Natural killer cell (primary cell): ENCODE measurements at regions not wholly inside any gene's neighbourhood (a gene's known extent, or its start where the extent isn't known, plus 50 kb on each side); places are given as distances from the start of the nearest gene placed in this dataset.
A peak's percentile ranks its signal among the peaks of the same experiment; 100 is the strongest.
"Not testable (repeated sequence)": the region's sequence is repeated elsewhere in the genome, so short reads cannot be mapped to it uniquely, and the experiment has no call there.

Experiments
- ATAC-seq, 3 donors: fragments of 150-1000 bp in 2 of 3; fragments of 200-7000 bp in 1 of 3; cut with Tn5 transposase; 1 replicate in 1 of 3; 2 replicates in 2 of 3; pipeline ENCODE4 v1.10.0; 2021; ENCODE audit warnings: mild to moderate bottlenecking in 2 of 3, moderate library complexity in 2 of 3
- DNase-seq, 2 donors: peaks; one replicate each; pipeline versions ENCODE4 v3.0.0 to v3.0.0-alpha.2; 2013 to 2021; ENCODE audit warnings: mixed read lengths in 1 of 2
- H3K27ac ChIP-seq: one replicate; pipeline ENCODE4 v1.5.1; 2013; ENCODE audit warnings: mild to moderate bottlenecking, low read length
- H3K27me3 ChIP-seq: one replicate; pipeline ENCODE4 v1.6.1; 2013; ENCODE audit warnings: low read length; ENCODE audit not compliant: control insufficient read depth, insufficient read depth
- H3K36me3 ChIP-seq: one replicate; pipeline ENCODE4 v1.6.1; 2013; ENCODE audit warnings: low read length; ENCODE audit not compliant: control insufficient read depth, insufficient read depth
- H3K4me1 ChIP-seq: one replicate; pipeline ENCODE4 v1.6.1; 2013; ENCODE audit warnings: low read length; ENCODE audit not compliant: control insufficient read depth, insufficient read depth
- H3K4me3 ChIP-seq: one replicate; pipeline ENCODE4 v1.5.1; 2013; ENCODE audit warnings: low read length
- H3K9me3 ChIP-seq: one replicate; pipeline ENCODE4 v1.6.1; 2013; ENCODE audit warnings: low read length; ENCODE audit not compliant: control insufficient read depth, insufficient read depth
- H3K27ac Mint-ChIP-seq, 2 donors: one replicate each; pipeline ENCODE4 v1.8.0; 2022; ENCODE audit warnings: mild to moderate bottlenecking in 2 of 2, mixed read lengths in 2 of 2, moderate library complexity in 1 of 2
- H3K27me3 Mint-ChIP-seq, 2 donors: one replicate each; pipeline ENCODE4 v1.8.0; 2022; ENCODE audit warnings: low read depth in 2 of 2, mixed read lengths in 2 of 2
- H3K36me3 Mint-ChIP-seq: one replicate; pipeline ENCODE4 v1.8.0; 2022; ENCODE audit warnings: mixed read lengths
- H3K4me1 Mint-ChIP-seq, 2 donors: one replicate each; pipeline ENCODE4 v1.8.0; 2022; ENCODE audit warnings: mixed read lengths in 2 of 2
- H3K4me3 Mint-ChIP-seq: one replicate; pipeline ENCODE4 v1.8.0; 2022; ENCODE audit warnings: mild to moderate bottlenecking, moderate library complexity, mixed read lengths
- H3K9me3 Mint-ChIP-seq, 2 donors: one replicate each; pipeline ENCODE4 v1.8.0; 2022; ENCODE audit warnings: mixed read lengths in 2 of 2
- CTCF ChIP-seq: fragments of 200-600 bp; IDR thresholded peaks from one replicate; pipeline ENCODE4 v1.8.0; 2022; ENCODE audit warnings: antibody characterized with exemption
- WGBS: methylation state at CpG from one replicate; pipeline ENCODE4 v1.1.7; 2013; ENCODE audit warnings: missing lambda C conversion rate; ENCODE audit not compliant: insufficient coverage; 5-methylcytosine and 5-hydroxymethylcytosine counted together
- intact Hi-C: fragments of 100-400 bp; cut with micrococcal nuclease; formaldehyde crosslinking; loops from one replicate; pipeline ENCODE4 v1.14.2; 2022

- Histone ChIP-seq H3K9me3 (no peaks in the 10 kb centered on the region), H3K4me3 (no peak overlapping the region), H3K27ac (peak overlapping the region; percentile 59), H3K36me3 (no peaks in the 10 kb centered on the region), H3K27me3 (no peaks in the 10 kb centered on the region), H3K4me1 (peaks cover 78% of the 10 kb centered on the region)
- ATAC-seq (peak in 1 of 3 donors; percentile 55), DNase-seq (no peak)
- Mint-ChIP-seq H3K27me3 (no peaks in the 10 kb centered on the region), H3K4me1 (peaks cover 32 to 60% of the 10 kb centered on the region in 2 donors), H3K4me3 (no peak overlapping the region), H3K27ac (peak overlapping the region; percentile 47 to 83), H3K9me3 (no peaks in the 10 kb centered on the region), H3K36me3 (no peaks in the 10 kb centered on the region)
- WGBS, result 56% methylated on average over 13 of the region's 14 CpGs
- intact Hi-C loops, result no loop called here
- no peak for TF ChIP-seq CTCF
Observed at GRCh38 chr22:46047841-46048595, 71.1 kb upstream of the WNT7B start.

- H3K27me3 ChIP-seq, H3K9me3 Mint-ChIP-seq, H3K9me3 ChIP-seq, H3K27me3 Mint-ChIP-seq, intact Hi-C loops, H3K4me3 Mint-ChIP-seq, H3K4me3 ChIP-seq, H3K36me3 ChIP-seq, H3K36me3 Mint-ChIP-seq, DNase-seq, H3K27ac ChIP-seq, ATAC-seq: not testable (repeated sequence)
- 75% methylated on average over 5 of the region's 7 CpGs for WGBS
- Mint-ChIP-seq H3K27ac (peak overlapping the region in 1 of 2 donors; percentile 83), H3K4me1 (peaks cover 36 to 61% of the 10 kb centered on the region in 2 donors)
- H3K4me1 ChIP-seq, result peaks cover 77% of the 10 kb centered on the region
Observed at GRCh38 chr22:46048661-46049060, 71.7 kb upstream of the WNT7B start.

- H3K36me3 Mint-ChIP-seq, result no peaks in the 10 kb centered on the region
- H3K9me3 Mint-ChIP-seq, result no peaks in the 10 kb centered on the region
- no peaks in the 10 kb centered on the region for H3K9me3 ChIP-seq
- TF ChIP-seq CTCF, result no peak
- DNase-seq (no peak), ATAC-seq (no peak)
- H3K27ac ChIP-seq, result peak overlapping the region; percentile 54
- no peaks in the 10 kb centered on the region for H3K36me3 ChIP-seq
- H3K4me3 ChIP-seq, result no peak overlapping the region
- no peaks in the 10 kb centered on the region for H3K27me3 ChIP-seq
- peaks cover 74% of the 10 kb centered on the region for H3K4me1 ChIP-seq
- H3K27me3 Mint-ChIP-seq, result no peaks in the 10 kb centered on the region
- H3K4me3 Mint-ChIP-seq, result peak overlapping the region; percentile 49
- WGBS, result 85% methylated on average over 14 of the region's 14 CpGs
- peaks cover 41 to 61% of the 10 kb centered on the region in 2 donors for H3K4me1 Mint-ChIP-seq
- H3K27ac Mint-ChIP-seq, result peak overlapping the region; percentile 79 to 93
- intact Hi-C loops, result loop anchor here (10.0 kb wide), 1 partner anchor 235 kb away; no protein-coding TSS in a partner anchor
Observed at GRCh38 chr22:46049726-46050450, 72.9 kb upstream of the WNT7B start.

DNA sequence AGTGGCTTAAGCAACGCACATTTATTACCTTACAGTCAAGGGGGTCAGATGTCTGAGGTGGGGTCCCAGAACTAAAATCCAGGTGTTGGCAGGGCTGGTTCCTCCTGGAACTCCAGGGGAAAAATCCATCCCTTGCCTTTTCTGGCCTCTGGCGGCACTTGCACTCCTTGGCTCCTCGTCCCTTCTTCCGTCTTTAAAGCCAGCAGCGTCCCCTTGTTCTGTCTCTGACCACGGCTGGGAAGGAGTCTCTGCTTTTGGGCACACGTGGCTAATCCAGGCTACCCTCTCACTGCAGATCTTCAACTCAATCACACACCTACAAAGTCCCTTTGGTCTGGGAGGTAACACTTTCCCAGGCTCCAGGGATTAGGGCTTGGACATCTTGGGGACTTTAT is 73.5 kb upstream of the WNT7B start:
- ATAC-seq (no peak), DNase-seq (no peak)
- H3K9me3 ChIP-seq, result no peaks in the 10 kb centered on the region
- H3K27ac ChIP-seq, result peak overlapping the region; percentile 54
- H3K9me3 Mint-ChIP-seq, result no peaks in the 10 kb centered on the region
- H3K36me3 ChIP-seq, result no peaks in the 10 kb centered on the region
- WGBS, result 90% methylated on average over 7 of the region's 7 CpGs
- H3K27ac Mint-ChIP-seq, result peak overlapping the region; percentile 79 to 93
- H3K27me3 ChIP-seq, result no peaks in the 10 kb centered on the region
- peaks cover 47 to 65% of the 10 kb centered on the region in 2 donors for H3K4me1 Mint-ChIP-seq
- TF ChIP-seq CTCF, result no peak
- no peak overlapping the region for H3K4me3 ChIP-seq
- no peaks in the 10 kb centered on the region for H3K36me3 Mint-ChIP-seq
- intact Hi-C loops, result loop anchor here (10.0 kb wide), 1 partner anchor 234 kb away; no protein-coding TSS in a partner anchor
- peak overlapping the region; percentile 47 for H3K4me3 Mint-ChIP-seq
- H3K4me1 ChIP-seq, result peaks cover 75% of the 10 kb centered on the region
- H3K27me3 Mint-ChIP-seq, result no peaks in the 10 kb centered on the region
